Spleen (tissue), 7 donors: ENCODE measurements at regions not wholly inside any gene's neighbourhood (a gene's known extent, or its start where the extent isn't known, plus 50 kb on each side); places are given as distances from the start of the nearest gene placed in this dataset.

Experiments used
- POLR2A ChIP-seq, 3 donors: fragments of 450-650 bp; IDR thresholded peaks; one replicate each; pipeline ENCODE4 v1.5.1; 2017; ENCODE audit warnings: antibody characterized with exemption in 3 of 3, mild to moderate bottlenecking in 1 of 3
- POLR2AphosphoS5 ChIP-seq, 3 donors: sonication (generic); formaldehyde crosslinking; IDR thresholded peaks; one replicate each; pipeline ENCODE4 v1.5.1; 2017; ENCODE audit warnings: antibody characterized with exemption in 3 of 3
- TF ChIP-seq, protein P1 (sequence below), 11 experiments: fragments of 200-600 bp in 7 of 11; fragments of 450-650 bp in 4 of 11; sonication (generic) in 4 of 11; IDR thresholded peaks in 8 of 11; conservative IDR thresholded peaks in 3 of 11; 1 replicate in 7 of 11; 2 replicates in 4 of 11; pipeline versions ENCODE4 v1.4.0 to v1.8.0; 2016 to 2021; ENCODE audit warnings: antibody characterized with exemption in 11 of 11, inconsistent platforms in 4 of 11, mild to moderate bottlenecking in 1 of 11
- donor health status: DM: no; HTN: no; CAD: no; lungs with moderate emphysema.
- donor health status: DM: no; HTN: no; CAD: no.
- donor health status: DM: no; HTN: no; CAD: no.

DNA sequence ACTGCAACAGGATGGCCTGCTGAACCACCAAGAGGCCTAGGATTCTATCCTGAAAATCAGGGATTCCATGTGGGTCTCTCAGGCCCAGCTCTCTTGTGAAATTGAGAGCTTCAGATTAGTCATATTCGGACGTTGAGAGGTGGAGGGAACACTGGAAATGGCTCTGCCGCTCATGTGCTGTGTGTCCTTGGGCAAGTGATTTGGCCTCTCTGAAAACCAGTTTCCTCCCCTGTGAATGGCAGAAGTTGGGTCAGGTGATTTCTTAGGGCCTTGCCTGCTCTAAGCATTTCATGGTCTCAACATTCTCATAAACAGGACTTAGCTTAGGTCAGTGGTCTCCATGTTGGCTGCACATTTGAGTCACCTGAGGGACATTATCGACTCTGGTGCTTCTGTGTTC lies 470.1 kb downstream of the PREX1 start:
- TF ChIP-seq, protein P1, sequence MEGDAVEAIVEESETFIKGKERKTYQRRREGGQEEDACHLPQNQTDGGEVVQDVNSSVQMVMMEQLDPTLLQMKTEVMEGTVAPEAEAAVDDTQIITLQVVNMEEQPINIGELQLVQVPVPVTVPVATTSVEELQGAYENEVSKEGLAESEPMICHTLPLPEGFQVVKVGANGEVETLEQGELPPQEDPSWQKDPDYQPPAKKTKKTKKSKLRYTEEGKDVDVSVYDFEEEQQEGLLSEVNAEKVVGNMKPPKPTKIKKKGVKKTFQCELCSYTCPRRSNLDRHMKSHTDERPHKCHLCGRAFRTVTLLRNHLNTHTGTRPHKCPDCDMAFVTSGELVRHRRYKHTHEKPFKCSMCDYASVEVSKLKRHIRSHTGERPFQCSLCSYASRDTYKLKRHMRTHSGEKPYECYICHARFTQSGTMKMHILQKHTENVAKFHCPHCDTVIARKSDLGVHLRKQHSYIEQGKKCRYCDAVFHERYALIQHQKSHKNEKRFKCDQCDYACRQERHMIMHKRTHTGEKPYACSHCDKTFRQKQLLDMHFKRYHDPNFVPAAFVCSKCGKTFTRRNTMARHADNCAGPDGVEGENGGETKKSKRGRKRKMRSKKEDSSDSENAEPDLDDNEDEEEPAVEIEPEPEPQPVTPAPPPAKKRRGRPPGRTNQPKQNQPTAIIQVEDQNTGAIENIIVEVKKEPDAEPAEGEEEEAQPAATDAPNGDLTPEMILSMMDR (IDR thresholded peaks at IDR 0.05 in 8 of 11, conservative IDR thresholded peaks at IDR 0.05 in 3 of 11), result no peak
- TF ChIP-seq POLR2A (IDR thresholded peaks at IDR 0.05) (no peak), POLR2AphosphoS5 (IDR thresholded peaks at IDR 0.05) (no peak)
